Ovary (tissue), 7 donors: ENCODE measurements at regions not wholly inside any gene's neighbourhood (a gene's known extent, or its start where the extent isn't known, plus 50 kb on each side); places are given as distances from the start of the nearest gene placed in this dataset.

ENCODE experiments used
- DNase-seq, 5 donors: peaks; one replicate each; pipeline ENCODE4 v3.0.0-alpha.2; 2019 to 2020
- H3K27ac ChIP-seq, 2 donors: fragments of 200-600 bp; one replicate each; pipeline versions ENCODE4 v1.5.1 to v1.8.0; 2019 to 2022
- H3K27me3 ChIP-seq: fragments of 200-600 bp; one replicate; pipeline ENCODE4 v1.8.0; 2022
- H3K36me3 ChIP-seq: fragments of 200-600 bp; sonication (generic); one replicate; pipeline ENCODE4 v1.5.1; 2019
- H3K4me1 ChIP-seq: one replicate; pipeline ENCODE4 v1.8.1; 2013; ENCODE audit warnings: mild to moderate bottlenecking, moderate library complexity; ENCODE audit not compliant: insufficient read depth
- H3K4me3 ChIP-seq: fragments of 200-600 bp; sonication (generic); one replicate; pipeline ENCODE4 v1.5.1; 2017
- H3K9me3 ChIP-seq, 2 donors: fragments of 200-600 bp in 1 of 2; sonication (generic) in 1 of 2; one replicate each; pipeline versions ENCODE4 v1.5.1 to v1.8.1; 2013 to 2019; ENCODE audit warnings: mild to moderate bottlenecking in 1 of 2, moderate library complexity in 1 of 2
- EP300 ChIP-seq: sonication (generic); formaldehyde crosslinking; IDR thresholded peaks from one replicate; pipeline ENCODE4 v1.6.1; 2017; ENCODE audit warnings: antibody characterized with exemption
- POLR2A ChIP-seq: fragments of 450-650 bp; IDR thresholded peaks from one replicate; pipeline ENCODE4 v1.6.1; 2017; ENCODE audit warnings: antibody characterized with exemption, mild to moderate bottlenecking, moderate library complexity
- WGBS, 3 donors: extraction: QIAGEN DNeasy Blood & Tissue Kit in 1 of 3; methylation state at CpG; one replicate each; pipeline versions ENCODE4 v1.1.5 to v1.1.7; 2013 to 2017; 5-methylcytosine and 5-hydroxymethylcytosine counted together
- intact Hi-C, 4 donors: fragments of 100-400 bp; cut with DNase I; formaldehyde crosslinking; loops; one replicate each; pipeline versions ENCODE4 v1.11.0 to v1.15.1; 2022 to 2023
- TF ChIP-seq, protein P1 (sequence below), 3 donors: fragments of 450-650 bp in 2 of 3; fragments of 200-600 bp in 1 of 3; IDR thresholded peaks; one replicate each; pipeline versions ENCODE4 v1.5.1 to v1.8.0; 2016 to 2022; ENCODE audit warnings: antibody characterized with exemption in 3 of 3, mild to moderate bottlenecking in 1 of 3
- donor health status: DM: no; HTN: no; CAD: no; lungs with moderate emphysema.
- donor health status: DM: no; HTN: no; CAD: no.
- donor health status: Bipolar disorder and iron deficiency.
- donor health status: DM: no; HTN: no; CAD: no.
- donor health status: DM: yes; HTN: yes; CAD: no.

DNA sequence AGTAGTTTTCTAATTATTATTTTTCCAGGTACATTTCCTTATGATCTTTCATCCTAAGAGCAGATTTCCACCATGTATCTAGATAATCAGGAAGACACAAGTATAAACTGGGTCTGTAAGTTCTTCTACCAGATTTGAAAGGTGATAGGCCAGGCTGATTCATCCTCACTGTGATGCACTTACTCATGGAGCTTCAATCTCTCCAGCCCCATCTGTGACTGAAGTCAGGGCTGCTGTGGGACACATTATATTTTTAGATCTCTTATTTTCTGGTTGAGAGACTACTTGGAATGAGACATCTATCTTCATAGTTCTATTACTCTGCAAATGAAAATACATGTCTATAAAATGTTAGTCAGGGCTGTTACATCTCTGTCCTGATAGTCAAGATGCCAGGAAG, 85.5 kb upstream of the SLC25A13 start:
- intact Hi-C loops: no loop called here
- H3K36me3 ChIP-seq: no peaks in the 10 kb centered on the region
- DNase-seq: no peak
- no peaks in the 10 kb centered on the region for H3K4me1 ChIP-seq
- H3K27me3 ChIP-seq: no peaks in the 10 kb centered on the region
- TF ChIP-seq EP300 (no peak), POLR2A (no peak)
- TF ChIP-seq, protein P1, sequence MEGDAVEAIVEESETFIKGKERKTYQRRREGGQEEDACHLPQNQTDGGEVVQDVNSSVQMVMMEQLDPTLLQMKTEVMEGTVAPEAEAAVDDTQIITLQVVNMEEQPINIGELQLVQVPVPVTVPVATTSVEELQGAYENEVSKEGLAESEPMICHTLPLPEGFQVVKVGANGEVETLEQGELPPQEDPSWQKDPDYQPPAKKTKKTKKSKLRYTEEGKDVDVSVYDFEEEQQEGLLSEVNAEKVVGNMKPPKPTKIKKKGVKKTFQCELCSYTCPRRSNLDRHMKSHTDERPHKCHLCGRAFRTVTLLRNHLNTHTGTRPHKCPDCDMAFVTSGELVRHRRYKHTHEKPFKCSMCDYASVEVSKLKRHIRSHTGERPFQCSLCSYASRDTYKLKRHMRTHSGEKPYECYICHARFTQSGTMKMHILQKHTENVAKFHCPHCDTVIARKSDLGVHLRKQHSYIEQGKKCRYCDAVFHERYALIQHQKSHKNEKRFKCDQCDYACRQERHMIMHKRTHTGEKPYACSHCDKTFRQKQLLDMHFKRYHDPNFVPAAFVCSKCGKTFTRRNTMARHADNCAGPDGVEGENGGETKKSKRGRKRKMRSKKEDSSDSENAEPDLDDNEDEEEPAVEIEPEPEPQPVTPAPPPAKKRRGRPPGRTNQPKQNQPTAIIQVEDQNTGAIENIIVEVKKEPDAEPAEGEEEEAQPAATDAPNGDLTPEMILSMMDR (IDR thresholded peaks at IDR 0.05): no peak
- no peaks in the 10 kb centered on the region for H3K9me3 ChIP-seq
- H3K4me3 ChIP-seq: no peak overlapping the region
- H3K27ac ChIP-seq: no peak overlapping the region

DNA sequence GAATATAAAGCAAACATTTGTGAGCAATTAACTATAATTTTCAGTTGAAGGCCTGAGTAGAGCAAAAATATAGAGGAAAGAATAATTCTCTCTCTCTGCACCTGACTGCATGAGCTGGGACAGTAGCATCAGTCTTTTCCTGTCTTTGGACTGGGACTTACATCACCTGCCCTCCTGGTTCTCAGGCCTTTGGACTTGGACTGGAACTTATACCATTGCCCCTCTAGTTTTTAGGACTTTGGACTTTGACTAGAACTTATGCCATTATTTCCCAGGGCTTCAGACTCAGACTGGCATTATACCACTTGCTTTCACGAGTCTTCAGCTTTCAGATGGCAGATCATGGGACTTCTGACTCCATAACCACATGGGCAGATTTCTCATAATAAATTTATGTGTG, 81.0 kb upstream of the SLC25A13 start:
- no peaks in the 10 kb centered on the region for H3K9me3 ChIP-seq
- no peak overlapping the region for H3K4me3 ChIP-seq
- 90 to 97% (median 92%) methylated on average over 1 of the region's 1 CpG for WGBS, 3 donors
- no peaks in the 10 kb centered on the region for H3K36me3 ChIP-seq
- no peak overlapping the region for H3K27ac ChIP-seq
- intact Hi-C loops: no loop called here
- TF ChIP-seq POLR2A (no peak), EP300 (no peak)
- TF ChIP-seq, protein P1 (IDR thresholded peaks at IDR 0.05): no peak
- DNase-seq: no peak
- H3K4me1 ChIP-seq: peaks cover 3% of the 10 kb centered on the region
- no peaks in the 10 kb centered on the region for H3K27me3 ChIP-seq

DNA sequence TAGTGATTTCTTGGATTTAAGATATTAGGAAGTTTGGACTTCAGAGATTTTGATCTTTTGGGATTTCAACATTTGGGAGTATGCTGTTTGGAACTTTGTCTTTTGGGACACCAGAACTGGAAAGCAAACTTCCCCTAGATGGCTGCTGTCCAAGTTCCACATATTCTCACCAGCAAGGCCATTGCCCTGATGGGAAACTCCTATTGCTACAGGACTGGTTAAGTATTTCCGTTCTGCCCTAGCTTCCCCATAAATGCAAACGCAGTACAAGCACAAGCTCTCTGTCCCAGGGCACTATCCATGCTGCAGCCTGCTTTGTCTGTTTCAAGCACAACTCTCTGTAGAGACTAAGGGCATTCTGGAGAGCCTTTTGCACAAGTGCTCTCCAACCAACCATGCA, 79.3 kb upstream of the SLC25A13 start:
- WGBS, 3 donors: 39 to 46% (median 43%) methylated on average over 2 of the region's 2 CpGs
- peaks cover 3% of the 10 kb centered on the region for H3K4me1 ChIP-seq
- no peak overlapping the region for H3K27ac ChIP-seq
- H3K9me3 ChIP-seq: no peaks in the 10 kb centered on the region
- no peaks in the 10 kb centered on the region for H3K27me3 ChIP-seq
- DNase-seq: no peak
- TF ChIP-seq EP300 (no peak), POLR2A (no peak)
- TF ChIP-seq, protein P1 (IDR thresholded peaks at IDR 0.05): no peak
- no peaks in the 10 kb centered on the region for H3K36me3 ChIP-seq
- no peak overlapping the region for H3K4me3 ChIP-seq
- intact Hi-C loops: no loop called here

DNA sequence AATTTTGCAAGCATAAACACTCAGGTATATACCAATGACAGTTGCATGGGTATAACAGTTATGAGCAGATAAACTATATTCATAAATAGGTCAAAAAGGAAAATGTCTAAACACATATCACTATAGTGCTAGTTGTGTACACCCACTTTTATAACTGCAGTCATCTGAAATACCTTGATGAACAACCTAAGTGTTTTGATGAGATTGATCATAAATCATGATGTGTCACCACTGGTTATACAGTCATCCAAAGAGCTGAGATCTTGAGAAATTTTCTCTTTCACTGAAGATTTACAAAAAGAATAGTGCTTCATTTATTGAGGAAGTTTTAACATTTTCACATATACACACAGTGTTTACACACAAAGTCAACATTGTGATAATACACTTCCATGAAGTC, 78.6 kb upstream of the SLC25A13 start:
- intact Hi-C loops: no loop called here
- Histone ChIP-seq H3K27ac (no peak overlapping the region), H3K9me3 (no peaks in the 10 kb centered on the region), H3K27me3 (no peaks in the 10 kb centered on the region), H3K4me1 (peaks cover 3% of the 10 kb centered on the region), H3K36me3 (no peaks in the 10 kb centered on the region), H3K4me3 (no peak overlapping the region)
- TF ChIP-seq EP300 (no peak), POLR2A (no peak)
- TF ChIP-seq, protein P1 (IDR thresholded peaks at IDR 0.05): no peak
- DNase-seq: no peak

DNA sequence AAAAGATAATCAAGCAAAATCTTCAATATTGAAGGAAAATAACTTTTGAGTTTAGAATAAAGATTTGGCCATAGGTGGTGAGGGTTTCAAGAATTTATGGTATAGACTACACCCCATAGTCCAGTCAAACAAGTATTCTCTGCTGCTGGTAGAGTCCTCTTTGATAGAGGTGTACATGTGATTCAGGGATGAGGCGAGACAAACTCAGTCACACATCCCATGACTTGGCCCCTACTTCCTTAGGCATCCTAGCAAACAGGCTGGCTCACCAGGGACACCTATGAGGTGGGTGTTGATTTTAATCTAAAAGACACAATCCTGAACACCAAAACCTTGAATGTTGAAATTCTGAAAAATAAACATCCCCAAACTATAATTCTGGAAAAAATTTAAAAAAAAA, 78.1 kb upstream of the SLC25A13 start:
- Histone ChIP-seq H3K27me3 (no peaks in the 10 kb centered on the region), H3K27ac (no peak overlapping the region), H3K4me1 (peaks cover 3% of the 10 kb centered on the region), H3K4me3 (no peak overlapping the region), H3K36me3 (no peaks in the 10 kb centered on the region), H3K9me3 (no peaks in the 10 kb centered on the region)
- TF ChIP-seq POLR2A (no peak), EP300 (no peak)
- TF ChIP-seq, protein P1 (IDR thresholded peaks at IDR 0.05): no peak
- intact Hi-C loops: no loop called here
- WGBS, 3 donors: 94 to 98% (median 96%) methylated on average over 1 of the region's 1 CpG
- DNase-seq: no peak
